ENCODE measurements at regions not wholly inside any gene's neighbourhood (a gene's known extent, or its start where the extent isn't known, plus 50 kb on each side); places are given as distances from the start of the nearest gene placed in this dataset.

GRCh38 chr4:189200353-189200752, 740.3 kb upstream of the FRG1 start:
- Histone ChIP-seq H3K27me3 (no peaks in the 10 kb centered on the region), H3K36me3 (no peaks in the 10 kb centered on the region), H3K4me1 (no peaks in the 10 kb centered on the region), H3K27ac (no peak overlapping the region), H3K4me3 (no peak overlapping the region), H3K9me3 (no peaks in the 10 kb centered on the region)
- no peak for DNase-seq (ENCODE audit: extremely low spot score in 2 of 2)
- intact Hi-C loops (cut with DNase I), result no loop called here
- no peak for TF ChIP-seq CTCF (IDR thresholded peaks at IDR 0.05)
- no peak for TF ChIP-seq POLR2A (IDR thresholded peaks at IDR 0.05)
- TF ChIP-seq POLR2AphosphoS5 (IDR thresholded peaks at IDR 0.05; ENCODE audit: insufficient read depth in 1 of 2, low read depth in 1 of 2), result no peak

- H3K27ac ChIP-seq, result no peak overlapping the region
- no peaks in the 10 kb centered on the region for H3K9me3 ChIP-seq
- H3K4me3 ChIP-seq, result peak overlapping the region; percentile 3 to 19
- intact Hi-C loops (cut with DNase I), result no loop called here
- H3K36me3 ChIP-seq, result no peaks in the 10 kb centered on the region
- TF ChIP-seq POLR2A (IDR thresholded peaks at IDR 0.05) (no peak), POLR2AphosphoS5 (IDR thresholded peaks at IDR 0.05; ENCODE audit: insufficient read depth in 1 of 2, low read depth in 1 of 2) (peak in 1 of 2 donors; percentile 24), CTCF (IDR thresholded peaks at IDR 0.05) (peak; percentile 24 to 76 (median 43))
- no peak for DNase-seq (ENCODE audit: extremely low spot score in 2 of 2)
- H3K4me1 ChIP-seq, result no peaks in the 10 kb centered on the region
- H3K27me3 ChIP-seq, result no peaks in the 10 kb centered on the region
Observed at GRCh38 chr4:189202182-189202868, 738.3 kb upstream of the FRG1 start.

- H3K36me3 ChIP-seq, result no peaks in the 10 kb centered on the region
- H3K4me3 ChIP-seq, result peak overlapping the region in 1 of 2 donors; percentile 19
- no peak for DNase-seq (ENCODE audit: extremely low spot score in 2 of 2)
Observed at GRCh38 chr4:189202869-189203271, 737.8 kb upstream of the FRG1 start.

GRCh38 chr4:189204616-189205015, 736.1 kb upstream of the FRG1 start:
- Histone ChIP-seq H3K36me3 (no peaks in the 10 kb centered on the region), H3K4me1 (no peaks in the 10 kb centered on the region), H3K4me3 (no peak overlapping the region), H3K27ac (no peak overlapping the region), H3K9me3 (no peaks in the 10 kb centered on the region), H3K27me3 (no peaks in the 10 kb centered on the region)
- TF ChIP-seq CTCF (IDR thresholded peaks at IDR 0.05) (no peak), POLR2A (IDR thresholded peaks at IDR 0.05) (no peak), POLR2AphosphoS5 (IDR thresholded peaks at IDR 0.05; ENCODE audit: insufficient read depth in 1 of 2, low read depth in 1 of 2) (no peak)
- DNase-seq (ENCODE audit: extremely low spot score in 2 of 2), result no peak
- intact Hi-C loops (cut with DNase I), result no loop called here

More at GRCh38 chr4:189202869-189203271, 737.8 kb upstream of the FRG1 start:
- Histone ChIP-seq H3K27ac (no peak overlapping the region), H3K9me3 (no peaks in the 10 kb centered on the region), H3K27me3 (no peaks in the 10 kb centered on the region), H3K4me1 (no peaks in the 10 kb centered on the region)
- no peak for TF ChIP-seq CTCF (IDR thresholded peaks at IDR 0.05)
- TF ChIP-seq POLR2A (IDR thresholded peaks at IDR 0.05), result no peak
- no peak for TF ChIP-seq POLR2AphosphoS5 (IDR thresholded peaks at IDR 0.05; ENCODE audit: insufficient read depth in 1 of 2, low read depth in 1 of 2)
- intact Hi-C loops (cut with DNase I), result no loop called here

GRCh38 chr4:189206953-189207352, 733.7 kb upstream of the FRG1 start:
- no peak for DNase-seq (ENCODE audit: extremely low spot score in 2 of 2)
- Histone ChIP-seq H3K27ac (no peak overlapping the region), H3K9me3 (no peaks in the 10 kb centered on the region), H3K4me1 (no peaks in the 10 kb centered on the region), H3K27me3 (no peaks in the 10 kb centered on the region), H3K36me3 (no peaks in the 10 kb centered on the region), H3K4me3 (no peak overlapping the region)
- intact Hi-C loops (cut with DNase I), result no loop called here
- TF ChIP-seq POLR2AphosphoS5 (IDR thresholded peaks at IDR 0.05; ENCODE audit: insufficient read depth in 1 of 2, low read depth in 1 of 2) (no peak), POLR2A (IDR thresholded peaks at IDR 0.05) (no peak), CTCF (IDR thresholded peaks at IDR 0.05) (no peak)
